Natural killer cell (primary cell): ENCODE measurements at regions not wholly inside any gene's neighbourhood (a gene's known extent, or its start where the extent isn't known, plus 50 kb on each side); places are given as distances from the start of the nearest gene placed in this dataset.

Experiments
- ATAC-seq, 3 donors: fragments of 150-1000 bp in 2 of 3; fragments of 200-7000 bp in 1 of 3; cut with Tn5 transposase; 1 replicate in 1 of 3; 2 replicates in 2 of 3; pipeline ENCODE4 v1.10.0; 2021; ENCODE audit warnings: mild to moderate bottlenecking in 2 of 3, moderate library complexity in 2 of 3
- DNase-seq, 2 donors: peaks; one replicate each; pipeline versions ENCODE4 v3.0.0 to v3.0.0-alpha.2; 2013 to 2021; ENCODE audit warnings: mixed read lengths in 1 of 2
- H3K27ac ChIP-seq: one replicate; pipeline ENCODE4 v1.5.1; 2013; ENCODE audit warnings: mild to moderate bottlenecking, low read length
- H3K27me3 ChIP-seq: one replicate; pipeline ENCODE4 v1.6.1; 2013; ENCODE audit warnings: low read length; ENCODE audit not compliant: control insufficient read depth, insufficient read depth
- H3K36me3 ChIP-seq: one replicate; pipeline ENCODE4 v1.6.1; 2013; ENCODE audit warnings: low read length; ENCODE audit not compliant: control insufficient read depth, insufficient read depth
- H3K4me1 ChIP-seq: one replicate; pipeline ENCODE4 v1.6.1; 2013; ENCODE audit warnings: low read length; ENCODE audit not compliant: control insufficient read depth, insufficient read depth
- H3K4me3 ChIP-seq: one replicate; pipeline ENCODE4 v1.5.1; 2013; ENCODE audit warnings: low read length
- H3K9me3 ChIP-seq: one replicate; pipeline ENCODE4 v1.6.1; 2013; ENCODE audit warnings: low read length; ENCODE audit not compliant: control insufficient read depth, insufficient read depth
- H3K27ac Mint-ChIP-seq, 2 donors: one replicate each; pipeline ENCODE4 v1.8.0; 2022; ENCODE audit warnings: mild to moderate bottlenecking in 2 of 2, mixed read lengths in 2 of 2, moderate library complexity in 1 of 2
- H3K27me3 Mint-ChIP-seq, 2 donors: one replicate each; pipeline ENCODE4 v1.8.0; 2022; ENCODE audit warnings: low read depth in 2 of 2, mixed read lengths in 2 of 2
- H3K36me3 Mint-ChIP-seq: one replicate; pipeline ENCODE4 v1.8.0; 2022; ENCODE audit warnings: mixed read lengths
- H3K4me1 Mint-ChIP-seq, 2 donors: one replicate each; pipeline ENCODE4 v1.8.0; 2022; ENCODE audit warnings: mixed read lengths in 2 of 2
- H3K4me3 Mint-ChIP-seq: one replicate; pipeline ENCODE4 v1.8.0; 2022; ENCODE audit warnings: mild to moderate bottlenecking, moderate library complexity, mixed read lengths
- H3K9me3 Mint-ChIP-seq, 2 donors: one replicate each; pipeline ENCODE4 v1.8.0; 2022; ENCODE audit warnings: mixed read lengths in 2 of 2
- WGBS: methylation state at CpG from one replicate; pipeline ENCODE4 v1.1.7; 2013; ENCODE audit warnings: missing lambda C conversion rate; ENCODE audit not compliant: insufficient coverage; 5-methylcytosine and 5-hydroxymethylcytosine counted together
- intact Hi-C: fragments of 100-400 bp; cut with micrococcal nuclease; formaldehyde crosslinking; loops from one replicate; pipeline ENCODE4 v1.14.2; 2022
- TF ChIP-seq, protein P1 (sequence below): fragments of 200-600 bp; IDR thresholded peaks from one replicate; pipeline ENCODE4 v1.8.0; 2022; ENCODE audit warnings: antibody characterized with exemption

DNA sequence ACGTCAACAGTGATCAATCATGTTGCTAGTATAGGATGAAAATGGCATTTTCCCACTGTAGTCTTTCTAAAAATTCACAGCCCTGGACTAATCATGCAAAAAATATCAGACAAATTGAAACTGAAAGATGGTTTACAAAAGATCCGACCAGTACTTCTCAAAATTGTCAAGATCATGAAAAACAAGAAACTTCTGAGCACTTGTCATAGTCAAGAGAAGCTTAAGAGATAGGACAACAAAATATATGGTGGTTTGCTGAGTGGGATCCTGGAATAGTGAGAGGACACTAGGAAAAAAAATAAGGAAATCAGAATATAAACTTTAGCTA lies 101.1 kb downstream of the NAA11 start:
- no peaks in the 10 kb centered on the region for H3K27me3 Mint-ChIP-seq
- TF ChIP-seq, protein P1, sequence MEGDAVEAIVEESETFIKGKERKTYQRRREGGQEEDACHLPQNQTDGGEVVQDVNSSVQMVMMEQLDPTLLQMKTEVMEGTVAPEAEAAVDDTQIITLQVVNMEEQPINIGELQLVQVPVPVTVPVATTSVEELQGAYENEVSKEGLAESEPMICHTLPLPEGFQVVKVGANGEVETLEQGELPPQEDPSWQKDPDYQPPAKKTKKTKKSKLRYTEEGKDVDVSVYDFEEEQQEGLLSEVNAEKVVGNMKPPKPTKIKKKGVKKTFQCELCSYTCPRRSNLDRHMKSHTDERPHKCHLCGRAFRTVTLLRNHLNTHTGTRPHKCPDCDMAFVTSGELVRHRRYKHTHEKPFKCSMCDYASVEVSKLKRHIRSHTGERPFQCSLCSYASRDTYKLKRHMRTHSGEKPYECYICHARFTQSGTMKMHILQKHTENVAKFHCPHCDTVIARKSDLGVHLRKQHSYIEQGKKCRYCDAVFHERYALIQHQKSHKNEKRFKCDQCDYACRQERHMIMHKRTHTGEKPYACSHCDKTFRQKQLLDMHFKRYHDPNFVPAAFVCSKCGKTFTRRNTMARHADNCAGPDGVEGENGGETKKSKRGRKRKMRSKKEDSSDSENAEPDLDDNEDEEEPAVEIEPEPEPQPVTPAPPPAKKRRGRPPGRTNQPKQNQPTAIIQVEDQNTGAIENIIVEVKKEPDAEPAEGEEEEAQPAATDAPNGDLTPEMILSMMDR = no peak
- H3K4me1 ChIP-seq = no peaks in the 10 kb centered on the region
- DNase-seq (no peak), ATAC-seq (no peak)
- H3K36me3 ChIP-seq = no peaks in the 10 kb centered on the region
- H3K36me3 Mint-ChIP-seq = no peaks in the 10 kb centered on the region
- H3K4me3 Mint-ChIP-seq = no peak overlapping the region
- H3K4me3 ChIP-seq = no peak overlapping the region
- H3K9me3 Mint-ChIP-seq = no peaks in the 10 kb centered on the region
- 70% methylated on average over 2 of the region's 2 CpGs for WGBS
- H3K27ac Mint-ChIP-seq = no peak overlapping the region
- no peaks in the 10 kb centered on the region for H3K27me3 ChIP-seq
- intact Hi-C loops = no loop called here
- no peaks in the 10 kb centered on the region for H3K4me1 Mint-ChIP-seq
- no peak overlapping the region for H3K27ac ChIP-seq
- H3K9me3 ChIP-seq = no peaks in the 10 kb centered on the region

DNA sequence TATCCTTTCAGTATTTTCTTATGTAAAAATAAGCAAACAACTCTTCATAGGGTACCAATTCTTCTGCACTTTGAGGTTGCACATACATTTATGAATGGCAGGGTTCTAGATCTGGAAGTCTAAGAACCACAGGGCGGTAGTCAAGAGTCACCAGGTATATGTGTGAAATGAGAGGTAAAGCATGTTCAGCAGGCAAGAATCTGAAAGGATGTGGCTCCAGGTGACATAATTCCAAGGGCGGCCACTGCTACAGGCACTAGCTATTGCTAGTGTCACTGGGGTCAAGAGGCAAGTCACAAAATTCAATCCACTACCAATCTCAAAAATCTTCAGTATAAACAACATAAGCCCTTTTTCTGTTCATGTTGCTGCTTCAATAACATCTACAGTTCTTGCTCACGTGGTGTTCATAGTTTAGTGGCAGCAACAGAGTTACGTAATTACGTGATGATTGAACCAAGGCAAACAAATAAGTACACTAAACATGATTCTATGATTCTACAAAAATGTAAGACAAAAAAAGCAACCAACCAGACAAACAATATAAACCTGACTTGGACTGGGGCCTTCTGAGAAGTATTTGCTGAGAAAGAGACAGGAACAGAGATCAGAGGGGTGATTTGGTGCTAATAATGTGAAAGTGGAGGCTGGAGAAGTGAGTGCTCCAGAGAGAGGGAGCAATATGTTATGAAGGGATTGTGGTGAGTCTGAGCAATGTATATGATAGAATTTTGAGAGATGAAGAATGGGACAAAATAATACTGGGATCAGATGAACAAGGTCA lies 101.7 kb downstream of the NAA11 start:
- no peaks in the 10 kb centered on the region for H3K27me3 Mint-ChIP-seq
- 94% methylated on average over 5 of the region's 5 CpGs for WGBS
- H3K9me3 Mint-ChIP-seq = peaks cover 0 to under 1% of the 10 kb centered on the region in 2 donors
- no peak overlapping the region for H3K4me3 ChIP-seq
- intact Hi-C loops = no loop called here
- no peaks in the 10 kb centered on the region for H3K36me3 Mint-ChIP-seq
- H3K27ac Mint-ChIP-seq = no peak overlapping the region
- H3K9me3 ChIP-seq = no peaks in the 10 kb centered on the region
- DNase-seq = no peak
- TF ChIP-seq, protein P1 = no peak
- no peak overlapping the region for H3K27ac ChIP-seq
- ATAC-seq = no peak
- no peaks in the 10 kb centered on the region for H3K4me1 Mint-ChIP-seq
- no peaks in the 10 kb centered on the region for H3K27me3 ChIP-seq
- H3K4me3 Mint-ChIP-seq = no peak overlapping the region
- no peaks in the 10 kb centered on the region for H3K36me3 ChIP-seq
- H3K4me1 ChIP-seq = no peaks in the 10 kb centered on the region

GRCh38 chr4:79217025-79217424 lies 108.8 kb downstream of the NAA11 start:
- Mint-ChIP-seq H3K27ac (no peak overlapping the region), H3K27me3 (no peaks in the 10 kb centered on the region), H3K4me3 (no peak overlapping the region), H3K4me1 (no peaks in the 10 kb centered on the region), H3K9me3 (peaks cover 3 to 4% of the 10 kb centered on the region in 2 donors), H3K36me3 (no peaks in the 10 kb centered on the region)
- H3K4me3 ChIP-seq = no peak overlapping the region
- intact Hi-C loops = no loop called here
- H3K27me3 ChIP-seq = no peaks in the 10 kb centered on the region
- TF ChIP-seq, protein P1 = no peak
- no peak overlapping the region for H3K27ac ChIP-seq
- no peaks in the 10 kb centered on the region for H3K9me3 ChIP-seq
- DNase-seq (no peak), ATAC-seq (no peak)
- no peaks in the 10 kb centered on the region for H3K36me3 ChIP-seq
- H3K4me1 ChIP-seq = no peaks in the 10 kb centered on the region

- H3K27ac ChIP-seq = no peak overlapping the region
- Mint-ChIP-seq H3K27ac (no peak overlapping the region), H3K4me1 (no peaks in the 10 kb centered on the region), H3K9me3 (peaks cover 5% of the 10 kb centered on the region in 2 donors), H3K27me3 (no peaks in the 10 kb centered on the region), H3K4me3 (no peak overlapping the region), H3K36me3 (no peaks in the 10 kb centered on the region)
- DNase-seq (no peak), ATAC-seq (no peak)
- H3K4me3 ChIP-seq = no peak overlapping the region
- intact Hi-C loops = no loop called here
- no peaks in the 10 kb centered on the region for H3K27me3 ChIP-seq
- no peaks in the 10 kb centered on the region for H3K9me3 ChIP-seq
- no peaks in the 10 kb centered on the region for H3K36me3 ChIP-seq
- no peaks in the 10 kb centered on the region for H3K4me1 ChIP-seq
- TF ChIP-seq, protein P1 = no peak
Observed at GRCh38 chr4:79213702-79214101, 112.2 kb downstream of the NAA11 start.
